Mesenchymal stem cell (in vitro differentiated cells and primary cell): ENCODE measurements at regions not wholly inside any gene's neighbourhood (a gene's known extent, or its start where the extent isn't known, plus 50 kb on each side); places are given as distances from the start of the nearest gene placed in this dataset.

Experiments
- DNase-seq: peaks from one replicate; pipeline ENCODE4 v3.0.0-alpha.2; 2013
- H2AFZ ChIP-seq: one replicate; pipeline ENCODE4 v1.6.1; 2013; ENCODE audit warnings: low read depth, mild to moderate bottlenecking, control low read depth, inconsistent platforms, low read length, moderate library complexity
- H2AK5ac ChIP-seq: 2 replicates; pipeline ENCODE4 v1.6.1; 2013; ENCODE audit warnings: low read length, moderate library complexity, mild to moderate bottlenecking, inconsistent platforms; ENCODE audit not compliant: severe bottlenecking
- H2BK120ac ChIP-seq: one replicate; pipeline ENCODE4 v1.6.1; 2013; ENCODE audit warnings: low read depth, mild to moderate bottlenecking, inconsistent platforms, low read length, moderate library complexity
- H2BK12ac ChIP-seq, 2 experiments: one replicate each; pipeline ENCODE4 v1.6.1; 2013; ENCODE audit warnings: inconsistent platforms in 2 of 2, low read length in 2 of 2, mild to moderate bottlenecking in 2 of 2, moderate library complexity in 2 of 2, control low read depth in 1 of 2
- H2BK15ac ChIP-seq: one replicate; pipeline ENCODE4 v1.6.1; 2013; ENCODE audit warnings: mild to moderate bottlenecking, low read depth, inconsistent platforms; ENCODE audit not compliant: poor library complexity, severe bottlenecking
- H2BK5ac ChIP-seq: 2 replicates; pipeline ENCODE4 v1.6.1; 2013; ENCODE audit warnings: low read depth, mild to moderate bottlenecking, low read length, control low read depth, inconsistent platforms; ENCODE audit not compliant: poor library complexity, severe bottlenecking
- H3K14ac ChIP-seq, 2 experiments: one replicate each; pipeline ENCODE4 v1.6.1; 2013; ENCODE audit warnings: inconsistent platforms in 2 of 2, low read length in 2 of 2, control low read depth in 1 of 2, mild to moderate bottlenecking in 1 of 2, moderate library complexity in 1 of 2
- H3K18ac ChIP-seq, 2 experiments: one replicate each; pipeline ENCODE4 v1.6.1; 2013; ENCODE audit warnings: inconsistent platforms in 2 of 2, low read length in 2 of 2, control low read depth in 1 of 2, low read depth in 1 of 2, mild to moderate bottlenecking in 1 of 2
- H3K23ac ChIP-seq, 2 experiments: one replicate each; pipeline ENCODE4 v1.6.1; 2013; ENCODE audit warnings: inconsistent platforms in 2 of 2, low read length in 2 of 2, mild to moderate bottlenecking in 2 of 2, moderate library complexity in 2 of 2, control low read depth in 1 of 2
- H3K27ac ChIP-seq: 2 replicates; pipeline ENCODE4 v1.5.1; 2013; ENCODE audit warnings: mild to moderate bottlenecking, moderate library complexity, low read length, control low read depth, inconsistent platforms; ENCODE audit not compliant: poor library complexity, severe bottlenecking
- H3K27me3 ChIP-seq, 2 experiments: 2 replicates each; pipeline versions ENCODE4 v1.6.1 to v1.7.0; 2013; ENCODE audit warnings: low read length in 2 of 2, mild to moderate bottlenecking in 2 of 2, moderate library complexity in 2 of 2, control low read depth in 1 of 2, inconsistent platforms in 1 of 2; ENCODE audit not compliant: control insufficient read depth in 1 of 2, insufficient read depth in 1 of 2
- H3K36me3 ChIP-seq, 2 experiments: 2 replicates each; pipeline versions ENCODE4 v1.6.1 to v1.7.0; 2013; ENCODE audit warnings: low read length in 2 of 2, control low read depth in 1 of 2, inconsistent platforms in 1 of 2, low read depth in 1 of 2, mild to moderate bottlenecking in 1 of 2; ENCODE audit not compliant: insufficient read depth in 2 of 2, control insufficient read depth in 1 of 2
- H3K4ac ChIP-seq, 2 experiments: one replicate each; pipeline ENCODE4 v1.6.1; 2013; ENCODE audit warnings: inconsistent platforms in 2 of 2, low read length in 2 of 2, mild to moderate bottlenecking in 2 of 2, moderate library complexity in 2 of 2, control low read depth in 1 of 2, low read depth in 1 of 2
- H3K4me1 ChIP-seq: 2 replicates; pipeline ENCODE4 v1.6.1; 2013; ENCODE audit warnings: low read depth, low read length, control low read depth; ENCODE audit not compliant: control insufficient read depth, insufficient read depth
- H3K4me2 ChIP-seq: 2 replicates; pipeline ENCODE4 v1.6.1; 2013; ENCODE audit warnings: low read length, mild to moderate bottlenecking, inconsistent platforms; ENCODE audit not compliant: poor library complexity, severe bottlenecking
- H3K4me3 ChIP-seq, 2 experiments: 2 replicates each; pipeline versions ENCODE4 v1.5.1 to v1.7.0; 2013; ENCODE audit warnings: low read length in 2 of 2, mild to moderate bottlenecking in 2 of 2, control low read depth in 1 of 2, low read depth in 1 of 2; ENCODE audit not compliant: insufficient read depth in 1 of 2
- H3K79me1 ChIP-seq: replicated peaks from 2 replicates; pipeline ENCODE4 v1.6.1; 2013; ENCODE audit warnings: mild to moderate bottlenecking, control low read depth, low read length, inconsistent platforms; ENCODE audit not compliant: poor library complexity, severe bottlenecking
- H3K9ac ChIP-seq: 2 replicates; pipeline ENCODE4 v1.7.0; 2013; ENCODE audit warnings: mild to moderate bottlenecking, low read length, moderate library complexity
- H3K9me3 ChIP-seq: 2 replicates; pipeline ENCODE4 v1.7.0; 2013; ENCODE audit warnings: mild to moderate bottlenecking, low read length; ENCODE audit not compliant: control insufficient read depth
- H4K8ac ChIP-seq: one replicate; pipeline ENCODE4 v1.6.1; 2013; ENCODE audit warnings: inconsistent platforms, mild to moderate bottlenecking, low read length, moderate library complexity
- H4K91ac ChIP-seq: one replicate; pipeline ENCODE4 v1.6.1; 2013; ENCODE audit warnings: mild to moderate bottlenecking, low read length, inconsistent platforms
- WGBS: methylation state at CpG from one replicate; pipeline ENCODE4 v1.1.7; 2013; ENCODE audit warnings: mixed read lengths; 5-methylcytosine and 5-hydroxymethylcytosine counted together

- H3K9me3 ChIP-seq = no peaks in the 10 kb centered on the region
- H3K36me3 ChIP-seq = no peaks in the 10 kb centered on the region
- no peak overlapping the region for H3K4me2 ChIP-seq
- H3K4me1 ChIP-seq = peaks cover 5% of the 10 kb centered on the region
- no peaks in the 10 kb centered on the region for H3K79me1 ChIP-seq
- no peak for DNase-seq
- no peaks in the 10 kb centered on the region for H3K27me3 ChIP-seq
- no peak overlapping the region for H2BK15ac ChIP-seq
- WGBS = no CpG with 5 or more reads among the region's 1 CpG
- H3K23ac ChIP-seq = no peak overlapping the region
- no peak overlapping the region for H2BK12ac ChIP-seq
- no peak overlapping the region for H3K4ac ChIP-seq
- H2BK120ac ChIP-seq = no peak overlapping the region
- H3K18ac ChIP-seq = no peak overlapping the region
- H2AK5ac ChIP-seq = no peak overlapping the region
- H4K8ac ChIP-seq = no peak overlapping the region
- H2AFZ ChIP-seq = no peak overlapping the region
- H3K9ac ChIP-seq = no peak overlapping the region
- no peak overlapping the region for H3K4me3 ChIP-seq
- H3K14ac ChIP-seq = no peak overlapping the region
- H2BK5ac ChIP-seq = no peak overlapping the region
- no peak overlapping the region for H3K27ac ChIP-seq
- H4K91ac ChIP-seq = no peak overlapping the region
Measured at GRCh38 chr3:106380232-106380631, 511.4 kb upstream of the CBLB start.

GRCh38 chr3:106381286-106381938, 512.6 kb upstream of the CBLB start:
- WGBS = 44% methylated on average over 2 of the region's 3 CpGs
- Histone ChIP-seq H2BK15ac (no peak overlapping the region), H2BK5ac (no peak overlapping the region)

GRCh38 chr3:106381939-106382335, 513.1 kb upstream of the CBLB start:
- no peak overlapping the region for H2BK12ac ChIP-seq
- no peak overlapping the region for H2BK15ac ChIP-seq
- no peak overlapping the region for H3K4me2 ChIP-seq
- no peaks in the 10 kb centered on the region for H3K27me3 ChIP-seq
- H3K18ac ChIP-seq = no peak overlapping the region
- H3K14ac ChIP-seq = no peak overlapping the region
- no peak overlapping the region for H4K91ac ChIP-seq
- H3K9me3 ChIP-seq = no peaks in the 10 kb centered on the region
- H2AK5ac ChIP-seq = no peak overlapping the region
- H3K79me1 ChIP-seq = no peaks in the 10 kb centered on the region
- no peak overlapping the region for H2BK120ac ChIP-seq
- H3K4ac ChIP-seq = no peak overlapping the region
- H3K36me3 ChIP-seq = no peaks in the 10 kb centered on the region
- no peak overlapping the region for H4K8ac ChIP-seq
- H3K27ac ChIP-seq = no peak overlapping the region
- no peak overlapping the region for H2BK5ac ChIP-seq
- H3K23ac ChIP-seq = no peak overlapping the region
- no peak overlapping the region for H3K9ac ChIP-seq
- H2AFZ ChIP-seq = no peak overlapping the region
- no peak for DNase-seq
- no peak overlapping the region for H3K4me3 ChIP-seq
- peaks cover 2% of the 10 kb centered on the region for H3K4me1 ChIP-seq

More at GRCh38 chr3:106381286-106381938, 512.6 kb upstream of the CBLB start:
- Histone ChIP-seq H3K9me3 (no peaks in the 10 kb centered on the region), H3K23ac (no peak overlapping the region), H3K36me3 (no peaks in the 10 kb centered on the region), H2AFZ (no peak overlapping the region), H3K79me1 (no peaks in the 10 kb centered on the region), H2AK5ac (no peak overlapping the region), H3K4me3 (no peak overlapping the region), H3K27ac (no peak overlapping the region), H3K14ac (no peak overlapping the region), H3K9ac (no peak overlapping the region), H4K8ac (no peak overlapping the region), H3K4me2 (no peak overlapping the region), H3K4me1 (peaks cover 2% of the 10 kb centered on the region), H2BK120ac (no peak overlapping the region), H2BK12ac (no peak overlapping the region), H4K91ac (no peak overlapping the region), H3K4ac (no peak overlapping the region), H3K27me3 (no peaks in the 10 kb centered on the region), H3K18ac (no peak overlapping the region)
- no peak for DNase-seq

- Histone ChIP-seq H3K36me3 (no peaks in the 10 kb centered on the region), H3K9ac (no peak overlapping the region), H3K4ac (no peak overlapping the region), H3K27ac (no peak overlapping the region), H3K4me1 (peaks cover 2% of the 10 kb centered on the region), H3K23ac (no peak overlapping the region), H2BK15ac (no peak overlapping the region), H3K4me3 (no peak overlapping the region), H2BK5ac (no peak overlapping the region), H3K4me2 (no peak overlapping the region), H3K79me1 (no peaks in the 10 kb centered on the region), H4K8ac (no peak overlapping the region), H4K91ac (no peak overlapping the region), H2AFZ (no peak overlapping the region), H2BK120ac (no peak overlapping the region), H3K27me3 (no peaks in the 10 kb centered on the region), H3K18ac (no peak overlapping the region), H3K14ac (no peak overlapping the region), H2AK5ac (no peak overlapping the region), H3K9me3 (no peaks in the 10 kb centered on the region), H2BK12ac (no peak overlapping the region)
- DNase-seq = no peak
- WGBS = 87% methylated on average over 3 of the region's 3 CpGs
Measured at GRCh38 chr3:106386050-106386449, 517.2 kb upstream of the CBLB start.
